UCSD-AML1 (cell line): ENCODE measurements at regions not wholly inside any gene's neighbourhood (a gene's known extent, or its start where the extent isn't known, plus 50 kb on each side); places are given as distances from the start of the nearest gene placed in this dataset.

ENCODE experiments used
- DNase-seq: peaks from one replicate; lab custom pipeline; 2025; ENCODE audit not compliant: unreplicated experiment; lab: John Stamatoyannopoulos, UW

DNA sequence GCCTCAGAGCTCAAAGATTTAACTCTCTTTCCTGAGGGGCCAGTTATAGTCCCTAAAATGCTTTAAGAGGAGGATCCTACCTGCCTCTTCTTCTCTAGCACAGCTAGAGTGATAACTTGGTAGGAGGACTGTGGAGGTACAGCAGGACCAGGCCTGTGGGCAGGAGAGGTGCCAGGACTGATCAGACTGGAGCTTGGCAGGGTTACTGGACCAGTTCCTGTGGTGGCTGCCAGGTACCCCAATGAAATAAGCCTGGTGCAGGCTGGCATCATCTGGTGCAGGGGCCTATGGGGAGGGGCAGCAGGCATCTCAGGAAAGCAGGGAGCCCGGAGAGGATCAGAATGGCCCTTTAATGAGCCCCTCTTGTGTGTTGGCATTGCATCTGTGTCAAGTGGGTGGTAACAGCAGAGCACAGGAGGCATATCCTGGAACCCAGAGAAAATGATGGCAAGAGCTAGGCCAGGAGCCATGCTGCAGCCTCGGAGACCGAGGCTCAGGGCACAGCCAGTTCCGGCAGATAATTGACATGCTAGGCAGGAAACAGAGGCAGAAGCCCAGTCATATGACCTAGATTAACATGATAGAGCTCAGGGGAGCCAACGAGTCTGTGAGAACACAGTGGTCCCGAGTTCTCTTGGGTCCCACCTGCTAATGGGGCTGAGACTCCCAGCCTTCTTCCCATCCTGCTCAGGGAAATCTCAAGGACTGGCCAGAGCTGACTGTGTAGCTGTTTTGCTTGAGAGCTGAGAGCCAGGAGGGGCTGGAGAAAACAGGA, 187.5 kb upstream of the ZBED5 start:
- no peak for DNase-seq

GRCh38 chr11:11044137-11044855, 186.4 kb upstream of the ZBED5 start:
- no peak for DNase-seq

DNA sequence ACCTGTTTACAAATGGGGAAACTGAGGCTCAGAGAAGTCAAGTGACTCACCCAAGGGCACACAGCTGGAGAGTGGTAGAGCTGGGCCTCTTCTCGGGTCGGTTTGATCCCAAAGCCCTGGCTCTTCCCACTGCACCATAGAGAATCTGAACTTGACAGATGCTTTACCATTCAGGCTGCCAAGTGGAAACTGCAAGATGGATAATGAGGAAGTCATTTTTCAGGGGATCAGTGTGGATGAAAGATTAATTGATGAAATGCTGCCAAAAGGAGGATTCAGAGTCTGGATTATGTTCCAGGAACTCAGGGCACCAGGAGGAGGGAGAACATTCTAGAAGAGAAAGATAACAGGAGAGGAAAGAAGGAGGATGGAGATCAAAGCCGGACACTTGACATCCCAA, 185.9 kb upstream of the ZBED5 start:
- DNase-seq: no peak

DNA sequence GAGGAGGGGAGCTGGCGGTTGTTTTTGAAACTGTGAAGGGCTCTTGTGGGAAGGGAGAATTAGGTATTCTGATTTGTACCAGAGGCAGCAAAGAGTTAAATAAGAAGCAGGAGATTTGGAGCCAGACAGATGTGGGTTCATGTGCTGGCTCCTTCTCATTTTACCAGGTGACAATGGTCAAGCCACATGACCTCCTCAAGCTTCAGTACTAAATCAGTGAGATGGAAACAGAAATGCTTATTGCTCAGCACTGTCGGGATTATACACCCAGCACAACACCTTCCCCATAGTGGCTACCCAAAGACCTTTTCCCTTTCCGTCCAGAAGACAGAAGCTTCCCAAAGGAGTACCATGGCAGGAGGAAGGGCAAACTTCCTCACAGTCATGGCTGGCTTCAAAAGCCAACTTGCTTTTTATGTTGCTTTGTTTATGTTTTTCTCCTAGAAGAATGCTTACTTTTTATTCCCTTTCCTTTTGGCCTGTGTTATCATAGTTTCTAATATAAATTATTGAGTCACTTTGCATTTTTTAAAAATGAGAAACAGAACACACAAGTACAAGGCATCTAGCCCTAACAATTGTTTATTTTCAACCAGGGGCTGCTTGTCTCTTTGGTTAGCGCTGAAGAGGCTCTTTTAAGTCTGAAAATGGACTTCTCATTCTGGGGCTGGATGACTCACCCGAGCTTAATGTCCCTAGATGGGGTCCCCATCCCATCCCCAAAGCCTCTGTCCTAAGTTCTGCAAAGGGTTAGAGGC, 181.5 kb upstream of the ZBED5 start:
- DNase-seq: no peak

GRCh38 chr11:11038782-11039181, 180.9 kb upstream of the ZBED5 start:
- no peak for DNase-seq

DNA sequence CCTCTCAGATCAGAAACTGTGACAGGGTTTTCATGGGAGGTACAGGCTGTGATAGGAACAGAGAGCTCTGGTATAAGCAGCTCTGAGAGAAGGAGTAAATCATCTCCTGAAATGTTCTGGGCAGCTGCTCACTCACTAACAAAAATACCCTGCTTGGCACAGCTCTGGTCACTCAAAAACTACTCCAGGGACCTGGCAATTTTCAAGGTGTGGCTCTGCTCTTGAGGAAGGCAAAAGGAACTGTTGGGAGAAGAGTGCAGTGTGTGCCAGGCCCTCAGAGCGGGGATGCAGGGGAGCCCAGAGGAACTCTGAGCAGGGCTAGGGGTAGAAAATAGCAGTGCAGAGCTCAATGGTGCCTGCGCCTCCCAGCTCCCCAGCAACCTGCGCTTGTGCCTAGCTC, 180.5 kb upstream of the ZBED5 start:
- DNase-seq: no peak

DNA sequence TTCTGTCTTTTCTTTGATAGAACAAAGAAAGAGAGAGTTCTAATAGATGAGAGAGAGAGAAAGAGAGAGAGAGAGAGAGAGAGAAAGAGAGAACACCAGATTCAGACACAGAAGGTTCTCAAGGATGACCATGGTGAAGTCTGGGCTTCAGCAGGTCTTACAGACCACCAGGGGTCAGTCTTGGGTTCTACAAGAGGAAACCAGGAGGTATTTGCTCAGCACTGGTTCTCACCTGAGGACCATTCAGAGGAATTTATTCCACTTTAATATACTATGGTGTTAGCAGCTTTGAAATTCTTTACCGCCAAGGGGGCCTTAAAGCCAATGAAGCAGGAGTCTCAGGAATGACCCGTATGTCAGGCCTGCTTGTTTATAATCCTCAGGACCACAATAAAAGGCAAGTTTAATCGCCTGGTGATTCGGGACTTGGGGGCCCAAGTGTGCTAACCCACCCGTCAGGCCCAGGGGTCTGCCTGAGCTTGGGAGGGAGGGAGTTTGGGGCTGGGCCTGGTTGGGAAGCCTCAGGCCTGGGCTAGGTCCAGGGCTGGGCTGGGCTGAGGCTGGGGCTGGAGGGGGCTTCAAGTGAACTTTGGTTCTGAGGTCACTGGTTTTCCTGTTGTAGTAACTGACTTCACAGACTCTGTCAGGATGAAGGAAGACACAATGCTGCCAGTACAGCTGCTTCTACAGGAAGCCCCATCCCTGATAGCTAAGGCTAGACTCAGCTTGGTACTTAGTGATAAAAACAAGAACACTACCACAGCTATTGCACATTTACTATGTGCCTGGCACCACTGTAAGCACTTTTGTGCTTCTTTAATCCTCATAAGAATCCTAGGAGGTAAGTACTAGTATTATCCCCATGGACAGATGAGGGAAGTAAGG, 179.2 kb upstream of the ZBED5 start:
- no peak for DNase-seq

DNA sequence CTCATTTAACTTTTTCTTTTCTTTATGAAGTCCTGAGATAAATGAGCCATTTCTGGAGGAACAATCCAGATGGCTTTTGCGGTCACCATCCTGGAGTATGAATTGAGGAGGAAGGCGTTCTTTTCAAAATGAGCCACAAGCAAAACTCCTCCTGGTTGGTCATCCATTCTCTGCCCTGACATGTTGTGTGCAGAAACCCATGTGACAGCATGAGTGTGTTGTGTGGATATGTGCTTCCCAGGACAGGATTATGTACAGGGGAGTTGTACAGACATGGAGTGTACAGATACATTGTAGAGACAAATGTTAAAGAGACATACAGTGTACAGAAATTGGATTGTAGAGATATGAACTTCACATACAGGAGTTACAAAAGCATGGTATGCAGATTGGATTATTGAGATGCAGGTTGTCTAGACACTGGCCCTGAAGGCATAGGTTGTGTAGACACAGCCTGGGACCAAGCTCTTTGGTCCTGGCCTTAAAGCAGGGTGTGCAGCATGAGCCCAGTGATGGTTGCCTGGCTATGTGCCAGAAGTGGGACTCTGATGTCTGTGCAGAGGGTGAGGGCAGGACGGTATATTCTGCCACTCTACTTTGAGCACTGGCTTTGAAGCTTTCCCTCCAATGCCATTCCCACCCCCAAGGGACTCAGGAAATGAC, 178.5 kb upstream of the ZBED5 start:
- DNase-seq: no peak

- no peak for DNase-seq
These were observed 177.5 kb upstream of the ZBED5 start for GRCh38 chr11:11035331-11035730.

GRCh38 chr11:11034476-11034875, 176.6 kb upstream of the ZBED5 start:
- DNase-seq: no peak

GRCh38 chr11:11032066-11032465, 174.2 kb upstream of the ZBED5 start:
- no peak for DNase-seq

GRCh38 chr11:11029027-11029426, 171.2 kb upstream of the ZBED5 start:
- no peak for DNase-seq

DNA sequence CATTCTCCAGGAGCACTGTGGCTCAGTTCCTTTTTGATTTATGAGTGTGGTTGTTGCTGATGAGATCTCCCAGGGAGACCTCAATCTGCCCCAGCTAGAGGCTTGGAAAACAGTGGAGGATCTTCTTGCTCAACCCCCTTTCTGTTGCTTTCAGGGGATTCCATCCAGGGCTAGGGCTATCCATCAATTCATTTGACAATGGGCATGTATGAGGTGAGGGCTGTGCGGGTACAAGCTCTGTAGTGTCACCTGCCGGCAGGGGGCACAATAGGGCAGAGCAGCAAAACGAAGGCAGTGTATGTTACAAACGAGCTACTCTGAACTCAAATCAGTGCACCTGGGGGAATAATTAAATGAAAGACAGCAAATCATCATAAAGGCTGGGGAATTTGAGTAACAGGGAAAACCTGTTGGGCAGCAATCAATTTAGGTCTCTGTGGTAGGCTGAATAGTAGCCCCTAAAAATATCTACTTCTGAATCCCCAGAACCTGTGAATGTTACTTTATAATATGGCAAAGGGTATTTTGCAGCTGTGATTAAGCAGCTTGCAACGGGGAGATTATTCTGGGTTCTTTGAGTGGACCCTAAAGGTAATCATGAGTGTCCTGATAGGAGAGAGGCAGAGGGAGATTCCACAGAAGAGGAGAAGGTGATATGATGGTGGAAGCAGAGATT, 170.3 kb upstream of the ZBED5 start:
- DNase-seq: peak; percentile 52

DNA sequence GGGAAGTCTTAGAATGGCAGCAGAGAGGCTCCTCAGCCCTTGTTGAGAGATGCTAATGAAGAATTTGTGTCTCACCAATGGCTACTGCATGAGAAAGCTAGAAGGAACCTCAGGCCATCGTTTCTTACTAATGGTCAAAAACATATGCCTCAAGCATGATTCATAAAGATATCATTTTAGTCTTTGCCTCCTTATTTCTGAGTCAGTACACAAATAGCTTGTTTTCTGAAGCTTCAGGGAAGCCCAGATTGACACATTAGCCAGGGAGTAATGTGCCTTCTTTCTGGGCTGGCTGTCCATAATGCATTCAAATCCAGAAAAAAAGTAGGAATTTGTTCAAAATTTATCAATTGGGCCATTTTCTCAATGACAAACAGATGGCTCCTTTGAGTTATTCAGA, 169.4 kb upstream of the ZBED5 start:
- DNase-seq: no peak

DNA sequence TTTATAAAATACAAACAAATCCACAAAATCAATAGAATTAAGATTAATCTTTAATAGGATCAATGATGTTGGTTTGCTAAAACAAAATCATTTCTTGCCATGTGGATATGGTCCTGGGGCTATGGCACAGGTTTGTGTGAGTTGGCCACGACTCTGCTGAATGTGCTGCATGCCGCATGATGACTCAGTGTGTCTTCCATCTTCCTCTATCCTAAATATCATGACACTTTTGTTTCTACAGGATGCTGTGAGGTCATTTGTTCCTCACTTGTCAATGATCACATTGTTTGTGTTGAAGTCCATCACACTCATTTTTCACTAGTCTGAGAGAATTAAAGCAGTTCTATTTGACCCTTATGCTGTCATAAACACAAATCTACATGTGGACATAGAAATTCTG, 167.2 kb upstream of the ZBED5 start:
- DNase-seq: no peak

DNA sequence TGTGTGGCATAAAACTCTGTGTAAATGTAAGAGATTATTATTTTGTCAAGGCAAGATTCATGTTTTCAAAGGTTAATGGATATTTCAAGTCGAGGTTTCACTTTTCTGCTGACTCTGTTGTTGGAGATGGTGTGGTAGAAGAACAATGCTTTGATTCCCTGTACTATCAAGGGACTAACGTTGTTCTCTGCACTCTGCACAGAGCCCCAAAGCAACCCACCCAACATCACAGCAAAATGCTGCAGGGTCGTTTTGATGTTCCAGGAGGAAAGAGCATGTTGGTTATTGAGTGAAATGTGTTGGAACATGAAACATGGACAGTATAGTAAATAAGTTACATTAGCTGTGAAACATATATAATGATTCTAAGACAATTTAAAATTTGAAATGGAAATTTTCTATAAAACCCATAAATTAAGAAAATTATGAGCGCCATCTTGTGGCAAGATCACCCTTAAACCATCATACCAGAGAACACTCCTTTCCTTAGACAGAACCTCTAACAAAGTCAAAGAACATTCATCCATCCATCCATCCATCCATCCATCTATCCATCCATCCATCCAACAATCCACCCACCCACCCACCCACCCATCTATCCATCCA, 164.4 kb upstream of the ZBED5 start:
- DNase-seq: no peak

DNA sequence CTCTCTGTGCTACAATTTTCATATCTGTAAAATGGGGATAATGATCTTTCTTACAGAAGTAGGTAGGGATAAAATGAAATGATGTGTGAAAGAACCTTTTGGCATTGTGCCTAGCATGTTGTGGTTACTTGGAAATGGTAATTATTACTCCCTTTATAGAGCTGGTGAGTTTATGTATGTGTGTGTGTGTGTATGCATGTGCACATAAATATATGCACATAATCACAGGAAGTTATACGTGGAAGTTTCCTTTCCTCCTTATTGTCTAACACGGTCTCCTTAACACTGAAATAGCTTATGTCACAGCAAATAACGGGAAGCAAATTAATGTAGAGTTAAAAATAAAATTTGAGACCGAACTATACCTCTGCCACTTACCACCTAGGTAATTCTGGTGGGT, 163.7 kb upstream of the ZBED5 start:
- DNase-seq: no peak

GRCh38 chr11:11020747-11021149, 162.9 kb upstream of the ZBED5 start:
- no peak for DNase-seq

- DNase-seq: no peak
These were observed 162.4 kb upstream of the ZBED5 start for GRCh38 chr11:11020219-11020726.
